Mesenchymal stem cell (in vitro differentiated cells and primary cell): ENCODE measurements at regions not wholly inside any gene's neighbourhood (a gene's known extent, or its start where the extent isn't known, plus 50 kb on each side); places are given as distances from the start of the nearest gene placed in this dataset.

Experiments
- DNase-seq: peaks from one replicate; pipeline ENCODE4 v3.0.0-alpha.2; 2013
- H2AFZ ChIP-seq: one replicate; pipeline ENCODE4 v1.6.1; 2013; ENCODE audit warnings: low read depth, mild to moderate bottlenecking, control low read depth, inconsistent platforms, low read length, moderate library complexity
- H2AK5ac ChIP-seq: 2 replicates; pipeline ENCODE4 v1.6.1; 2013; ENCODE audit warnings: low read length, moderate library complexity, mild to moderate bottlenecking, inconsistent platforms; ENCODE audit not compliant: severe bottlenecking
- H2BK120ac ChIP-seq: one replicate; pipeline ENCODE4 v1.6.1; 2013; ENCODE audit warnings: low read depth, mild to moderate bottlenecking, inconsistent platforms, low read length, moderate library complexity
- H2BK12ac ChIP-seq, 2 experiments: one replicate each; pipeline ENCODE4 v1.6.1; 2013; ENCODE audit warnings: inconsistent platforms in 2 of 2, low read length in 2 of 2, mild to moderate bottlenecking in 2 of 2, moderate library complexity in 2 of 2, control low read depth in 1 of 2
- H2BK15ac ChIP-seq: one replicate; pipeline ENCODE4 v1.6.1; 2013; ENCODE audit warnings: mild to moderate bottlenecking, low read depth, inconsistent platforms; ENCODE audit not compliant: poor library complexity, severe bottlenecking
- H2BK5ac ChIP-seq: 2 replicates; pipeline ENCODE4 v1.6.1; 2013; ENCODE audit warnings: low read depth, mild to moderate bottlenecking, low read length, control low read depth, inconsistent platforms; ENCODE audit not compliant: poor library complexity, severe bottlenecking
- H3K14ac ChIP-seq, 2 experiments: one replicate each; pipeline ENCODE4 v1.6.1; 2013; ENCODE audit warnings: inconsistent platforms in 2 of 2, low read length in 2 of 2, control low read depth in 1 of 2, mild to moderate bottlenecking in 1 of 2, moderate library complexity in 1 of 2
- H3K18ac ChIP-seq, 2 experiments: one replicate each; pipeline ENCODE4 v1.6.1; 2013; ENCODE audit warnings: inconsistent platforms in 2 of 2, low read length in 2 of 2, control low read depth in 1 of 2, low read depth in 1 of 2, mild to moderate bottlenecking in 1 of 2
- H3K23ac ChIP-seq, 2 experiments: one replicate each; pipeline ENCODE4 v1.6.1; 2013; ENCODE audit warnings: inconsistent platforms in 2 of 2, low read length in 2 of 2, mild to moderate bottlenecking in 2 of 2, moderate library complexity in 2 of 2, control low read depth in 1 of 2
- H3K27ac ChIP-seq: 2 replicates; pipeline ENCODE4 v1.5.1; 2013; ENCODE audit warnings: mild to moderate bottlenecking, moderate library complexity, low read length, control low read depth, inconsistent platforms; ENCODE audit not compliant: poor library complexity, severe bottlenecking
- H3K27me3 ChIP-seq, 2 experiments: 2 replicates each; pipeline versions ENCODE4 v1.6.1 to v1.7.0; 2013; ENCODE audit warnings: low read length in 2 of 2, mild to moderate bottlenecking in 2 of 2, moderate library complexity in 2 of 2, control low read depth in 1 of 2, inconsistent platforms in 1 of 2; ENCODE audit not compliant: control insufficient read depth in 1 of 2, insufficient read depth in 1 of 2
- H3K36me3 ChIP-seq, 2 experiments: 2 replicates each; pipeline versions ENCODE4 v1.6.1 to v1.7.0; 2013; ENCODE audit warnings: low read length in 2 of 2, control low read depth in 1 of 2, inconsistent platforms in 1 of 2, low read depth in 1 of 2, mild to moderate bottlenecking in 1 of 2; ENCODE audit not compliant: insufficient read depth in 2 of 2, control insufficient read depth in 1 of 2
- H3K4ac ChIP-seq, 2 experiments: one replicate each; pipeline ENCODE4 v1.6.1; 2013; ENCODE audit warnings: inconsistent platforms in 2 of 2, low read length in 2 of 2, mild to moderate bottlenecking in 2 of 2, moderate library complexity in 2 of 2, control low read depth in 1 of 2, low read depth in 1 of 2
- H3K4me1 ChIP-seq: 2 replicates; pipeline ENCODE4 v1.6.1; 2013; ENCODE audit warnings: low read depth, low read length, control low read depth; ENCODE audit not compliant: control insufficient read depth, insufficient read depth
- H3K4me2 ChIP-seq: 2 replicates; pipeline ENCODE4 v1.6.1; 2013; ENCODE audit warnings: low read length, mild to moderate bottlenecking, inconsistent platforms; ENCODE audit not compliant: poor library complexity, severe bottlenecking
- H3K4me3 ChIP-seq, 2 experiments: 2 replicates each; pipeline versions ENCODE4 v1.5.1 to v1.7.0; 2013; ENCODE audit warnings: low read length in 2 of 2, mild to moderate bottlenecking in 2 of 2, control low read depth in 1 of 2, low read depth in 1 of 2; ENCODE audit not compliant: insufficient read depth in 1 of 2
- H3K79me1 ChIP-seq: replicated peaks from 2 replicates; pipeline ENCODE4 v1.6.1; 2013; ENCODE audit warnings: mild to moderate bottlenecking, control low read depth, low read length, inconsistent platforms; ENCODE audit not compliant: poor library complexity, severe bottlenecking
- H3K9ac ChIP-seq: 2 replicates; pipeline ENCODE4 v1.7.0; 2013; ENCODE audit warnings: mild to moderate bottlenecking, low read length, moderate library complexity
- H3K9me3 ChIP-seq: 2 replicates; pipeline ENCODE4 v1.7.0; 2013; ENCODE audit warnings: mild to moderate bottlenecking, low read length; ENCODE audit not compliant: control insufficient read depth
- H4K8ac ChIP-seq: one replicate; pipeline ENCODE4 v1.6.1; 2013; ENCODE audit warnings: inconsistent platforms, mild to moderate bottlenecking, low read length, moderate library complexity
- H4K91ac ChIP-seq: one replicate; pipeline ENCODE4 v1.6.1; 2013; ENCODE audit warnings: mild to moderate bottlenecking, low read length, inconsistent platforms
- WGBS: methylation state at CpG from one replicate; pipeline ENCODE4 v1.1.7; 2013; ENCODE audit warnings: mixed read lengths; 5-methylcytosine and 5-hydroxymethylcytosine counted together

DNA sequence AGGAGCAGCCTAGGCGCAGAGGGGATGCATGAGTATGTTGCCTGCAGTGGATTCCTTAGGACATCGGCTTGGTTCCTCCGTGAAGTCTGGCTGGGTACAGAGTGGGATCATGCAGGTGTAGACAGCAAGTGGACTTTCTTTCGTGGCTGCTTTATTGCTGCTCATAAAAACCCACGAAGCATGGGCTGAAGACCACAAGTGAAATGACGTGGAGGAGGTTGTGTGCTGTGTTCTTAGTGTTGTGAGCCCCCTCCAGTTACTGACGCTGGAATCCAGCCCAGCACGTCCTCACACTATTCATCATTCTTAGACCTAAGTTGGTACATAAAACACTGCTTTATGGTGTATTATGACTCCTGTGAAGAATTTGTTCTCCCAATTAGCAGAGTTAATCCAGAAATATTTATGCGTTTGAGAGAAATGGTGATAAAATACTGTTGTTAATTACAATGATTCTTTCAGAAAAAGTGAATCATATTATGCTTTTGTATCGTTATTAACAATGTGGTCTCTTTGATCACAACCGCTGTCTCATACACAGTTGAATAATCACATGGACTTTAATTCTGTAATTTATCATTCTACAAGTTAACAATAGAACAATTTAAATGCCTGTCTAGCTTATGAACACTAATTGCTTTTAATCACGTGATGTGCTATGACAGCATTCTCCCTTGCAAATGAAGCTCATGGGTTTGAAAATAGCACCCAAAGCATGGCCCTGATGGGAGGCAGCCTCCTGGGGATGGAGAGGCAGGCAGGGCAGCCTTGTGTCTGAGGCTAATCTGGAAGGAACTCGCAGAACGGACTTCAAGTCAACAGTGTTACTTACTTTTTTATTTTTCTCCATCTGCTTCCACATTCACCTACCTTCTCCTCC, 233.9 kb upstream of the SYNDIG1 start:
- Histone ChIP-seq H3K79me1 (no peaks in the 10 kb centered on the region), H3K9ac (no peak overlapping the region), H3K27ac (no peak overlapping the region), H3K9me3 (no peaks in the 10 kb centered on the region), H2BK12ac (no peak overlapping the region), H3K27me3 (peaks cover 0 to 12% of the 10 kb centered on the region in 2 experiments), H2BK120ac (no peak overlapping the region), H4K8ac (no peak overlapping the region), H2AK5ac (no peak overlapping the region), H2BK15ac (no peak overlapping the region), H3K23ac (no peak overlapping the region), H2AFZ (no peak overlapping the region), H3K4me1 (no peaks in the 10 kb centered on the region), H3K36me3 (no peaks in the 10 kb centered on the region), H4K91ac (no peak overlapping the region), H3K4me3 (no peak overlapping the region), H3K4me2 (no peak overlapping the region), H3K14ac (no peak overlapping the region), H3K18ac (no peak overlapping the region), H3K4ac (no peak overlapping the region), H2BK5ac (no peak overlapping the region)
- DNase-seq, result no peak
- 89% methylated on average over 8 of the region's 14 CpGs for WGBS

DNA sequence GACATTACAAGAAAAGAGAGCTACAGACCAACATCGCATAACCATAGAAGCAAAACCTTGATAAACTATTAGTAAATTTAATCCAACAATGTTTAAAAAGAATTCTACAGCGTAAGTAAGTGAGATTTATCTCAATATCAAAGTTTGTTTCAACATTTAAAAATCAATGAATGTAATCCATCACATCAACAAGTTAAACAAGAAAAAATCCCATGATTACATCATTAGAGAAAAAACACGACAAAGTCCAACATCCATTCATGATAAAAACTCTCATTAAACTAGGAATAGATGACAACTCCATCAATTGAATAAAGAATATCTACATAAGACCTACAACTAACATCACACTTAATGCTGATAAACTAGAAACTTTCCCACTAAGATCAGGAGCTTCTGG, 239.0 kb upstream of the GGTLC1 start:
- DNase-seq, result no peak

DNA sequence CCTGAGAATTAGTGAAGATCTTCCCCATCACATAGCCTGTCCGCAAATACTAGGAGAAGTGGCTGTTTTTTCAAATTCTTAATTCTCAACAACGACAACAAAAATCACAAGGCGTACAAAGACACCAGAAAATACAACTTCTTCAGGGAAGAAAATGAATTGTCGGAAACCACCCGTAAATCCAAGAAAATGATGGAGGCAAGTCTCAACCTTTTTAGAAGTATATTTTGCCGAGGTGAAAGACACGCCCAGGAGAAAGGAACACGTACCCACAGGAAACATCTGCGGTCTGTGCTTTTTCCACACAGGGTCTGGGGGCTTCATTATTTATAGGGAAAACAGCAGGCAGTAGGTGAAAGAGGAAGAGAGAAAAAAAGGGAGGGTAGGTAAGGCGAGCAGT, 223.9 kb upstream of the GGTLC1 start:
- Histone ChIP-seq H3K4me3 (no peak overlapping the region), H2BK12ac (no peak overlapping the region), H2BK15ac (no peak overlapping the region), H3K36me3 (no peaks in the 10 kb centered on the region), H3K4ac (no peak overlapping the region), H3K14ac (no peak overlapping the region), H3K27ac (no peak overlapping the region), H2AFZ (no peak overlapping the region), H4K91ac (no peak overlapping the region), H3K18ac (no peak overlapping the region), H3K23ac (no peak overlapping the region), H3K4me2 (no peak overlapping the region), H2BK120ac (no peak overlapping the region), H4K8ac (no peak overlapping the region), H2BK5ac (no peak overlapping the region), H3K9me3 (peaks cover 9% of the 10 kb centered on the region), H3K9ac (no peak overlapping the region), H3K79me1 (no peaks in the 10 kb centered on the region), H3K4me1 (no peaks in the 10 kb centered on the region), H3K27me3 (peaks cover 0 to 25% of the 10 kb centered on the region in 2 experiments), H2AK5ac (no peak overlapping the region)
- WGBS, result 73% methylated on average over 10 of the region's 10 CpGs
- no peak for DNase-seq

More for the DNA sequence above, 239.0 kb upstream of the GGTLC1 start:
- no peak overlapping the region for H3K4me3 ChIP-seq
- no peak overlapping the region for H3K4ac ChIP-seq
- H2BK15ac ChIP-seq, result no peak overlapping the region
- no peak overlapping the region for H3K14ac ChIP-seq
- H2BK120ac ChIP-seq, result no peak overlapping the region
- H4K8ac ChIP-seq, result no peak overlapping the region
- H4K91ac ChIP-seq, result no peak overlapping the region
- no peak overlapping the region for H3K9ac ChIP-seq
- no peak overlapping the region for H3K4me2 ChIP-seq
- no peaks in the 10 kb centered on the region for H3K27me3 ChIP-seq
- H2AK5ac ChIP-seq, result no peak overlapping the region
- H3K23ac ChIP-seq, result no peak overlapping the region
- no peaks in the 10 kb centered on the region for H3K36me3 ChIP-seq
- no peak overlapping the region for H2AFZ ChIP-seq
- H2BK12ac ChIP-seq, result no peak overlapping the region
- no peak overlapping the region for H3K18ac ChIP-seq
- WGBS, result 45% methylated on average over 1 of the region's 3 CpGs
- no peaks in the 10 kb centered on the region for H3K4me1 ChIP-seq
- H2BK5ac ChIP-seq, result no peak overlapping the region
- H3K9me3 ChIP-seq, result no peaks in the 10 kb centered on the region
- H3K27ac ChIP-seq, result no peak overlapping the region
- H3K79me1 ChIP-seq, result no peaks in the 10 kb centered on the region

DNA sequence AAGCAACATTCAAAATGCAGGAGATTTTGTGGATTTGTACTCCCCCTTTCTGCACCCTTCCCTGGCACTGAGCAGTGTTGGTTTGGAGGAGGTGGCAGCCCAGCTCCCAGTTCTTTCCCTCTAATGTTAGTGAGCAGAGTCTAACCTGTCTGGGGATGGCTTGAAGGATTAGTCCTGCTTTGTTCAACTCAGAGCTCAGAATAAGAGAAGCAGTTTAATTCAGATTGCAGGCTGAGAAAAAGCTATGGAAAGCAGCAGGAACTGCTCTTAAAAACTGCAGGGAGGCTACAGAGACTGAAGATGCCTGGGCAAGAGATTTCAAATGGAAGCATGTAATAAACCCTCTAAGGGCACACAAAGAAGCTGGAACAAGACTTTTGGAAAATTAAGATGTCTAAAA, 223.4 kb upstream of the GGTLC1 start:
- Histone ChIP-seq H2AFZ (no peak overlapping the region), H3K14ac (no peak overlapping the region), H2AK5ac (no peak overlapping the region), H3K4ac (no peak overlapping the region), H2BK120ac (no peak overlapping the region), H4K91ac (no peak overlapping the region), H3K36me3 (no peaks in the 10 kb centered on the region), H3K9me3 (peaks cover 5% of the 10 kb centered on the region), H3K4me1 (no peaks in the 10 kb centered on the region), H3K9ac (no peak overlapping the region), H3K4me2 (no peak overlapping the region), H3K4me3 (no peak overlapping the region), H3K27me3 (peaks cover 0 to 25% of the 10 kb centered on the region in 2 experiments), H4K8ac (no peak overlapping the region), H3K79me1 (no peaks in the 10 kb centered on the region), H2BK5ac (no peak overlapping the region), H2BK15ac (no peak overlapping the region), H3K27ac (no peak overlapping the region), H3K23ac (no peak overlapping the region), H2BK12ac (no peak overlapping the region), H3K18ac (no peak overlapping the region)
- DNase-seq, result no peak
